ENCODE measurements at regions not wholly inside any gene's neighbourhood (a gene's known extent, or its start where the extent isn't known, plus 50 kb on each side); places are given as distances from the start of the nearest gene placed in this dataset.

GRCh38 chr13:91174886-91175501, 172.5 kb upstream of the MIR17HG start:
- no peak for TF ChIP-seq CTCF (conservative IDR thresholded peaks at IDR 0.05)
- no peak for TF ChIP-seq EZH2 (IDR thresholded peaks at IDR 0.05; ENCODE audit: low read depth)
